ENCODE measurements at regions not wholly inside any gene's neighbourhood (a gene's known extent, or its start where the extent isn't known, plus 50 kb on each side); places are given as distances from the start of the nearest gene placed in this dataset.

DNA sequence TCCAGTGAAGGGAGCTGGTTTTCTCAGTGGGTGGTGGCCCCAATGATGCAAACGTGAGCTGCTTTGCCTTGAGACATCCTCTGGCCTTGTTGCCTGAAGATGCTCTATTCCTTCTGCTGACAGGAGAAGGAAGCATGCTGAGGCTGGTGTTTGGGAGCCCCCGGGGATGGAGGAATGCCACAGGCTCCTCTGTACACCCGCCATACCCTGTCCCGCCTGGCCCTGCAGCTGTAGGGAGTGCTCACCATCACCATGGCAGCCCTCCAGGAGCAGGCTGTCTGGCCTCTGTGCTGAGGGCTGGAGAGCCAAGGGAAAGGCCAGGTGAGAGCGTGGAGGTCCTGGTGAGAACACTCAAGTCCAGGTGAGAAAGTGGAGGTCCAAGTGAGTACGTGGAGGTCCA is 134.4 kb downstream of the MRPL36 start:
- FAIRE-seq (no peak), ATAC-seq (no peak), DNase-seq (peak in 1 of 6 donors; percentile 43)
- H3K4me3 ChIP-seq: no peak overlapping the region
- 53 to 65% methylated on average over 6 of the region's 6 CpGs for WGBS, 2 donors
- H3K36me3 ChIP-seq: no peaks in the 10 kb centered on the region
- no peak overlapping the region for H3K27ac ChIP-seq
- TF ChIP-seq, protein P1, sequence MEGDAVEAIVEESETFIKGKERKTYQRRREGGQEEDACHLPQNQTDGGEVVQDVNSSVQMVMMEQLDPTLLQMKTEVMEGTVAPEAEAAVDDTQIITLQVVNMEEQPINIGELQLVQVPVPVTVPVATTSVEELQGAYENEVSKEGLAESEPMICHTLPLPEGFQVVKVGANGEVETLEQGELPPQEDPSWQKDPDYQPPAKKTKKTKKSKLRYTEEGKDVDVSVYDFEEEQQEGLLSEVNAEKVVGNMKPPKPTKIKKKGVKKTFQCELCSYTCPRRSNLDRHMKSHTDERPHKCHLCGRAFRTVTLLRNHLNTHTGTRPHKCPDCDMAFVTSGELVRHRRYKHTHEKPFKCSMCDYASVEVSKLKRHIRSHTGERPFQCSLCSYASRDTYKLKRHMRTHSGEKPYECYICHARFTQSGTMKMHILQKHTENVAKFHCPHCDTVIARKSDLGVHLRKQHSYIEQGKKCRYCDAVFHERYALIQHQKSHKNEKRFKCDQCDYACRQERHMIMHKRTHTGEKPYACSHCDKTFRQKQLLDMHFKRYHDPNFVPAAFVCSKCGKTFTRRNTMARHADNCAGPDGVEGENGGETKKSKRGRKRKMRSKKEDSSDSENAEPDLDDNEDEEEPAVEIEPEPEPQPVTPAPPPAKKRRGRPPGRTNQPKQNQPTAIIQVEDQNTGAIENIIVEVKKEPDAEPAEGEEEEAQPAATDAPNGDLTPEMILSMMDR (IDR thresholded peaks at IDR 0.05): no peak
- intact Hi-C loops (cut with DNase I): loop anchor here in 1 of 3 donors (10.0 kb wide), 1 partner anchor 380 kb away; no protein-coding TSS in a partner anchor
- H3K9me3 ChIP-seq: no peaks in the 10 kb centered on the region
- peaks cover 0 to 6% (median 3%) of the 10 kb centered on the region in 3 donors for H3K4me1 ChIP-seq
- peaks cover 0 to 3% (median 0%) of the 10 kb centered on the region in 4 donors for H3K27me3 ChIP-seq

DNA sequence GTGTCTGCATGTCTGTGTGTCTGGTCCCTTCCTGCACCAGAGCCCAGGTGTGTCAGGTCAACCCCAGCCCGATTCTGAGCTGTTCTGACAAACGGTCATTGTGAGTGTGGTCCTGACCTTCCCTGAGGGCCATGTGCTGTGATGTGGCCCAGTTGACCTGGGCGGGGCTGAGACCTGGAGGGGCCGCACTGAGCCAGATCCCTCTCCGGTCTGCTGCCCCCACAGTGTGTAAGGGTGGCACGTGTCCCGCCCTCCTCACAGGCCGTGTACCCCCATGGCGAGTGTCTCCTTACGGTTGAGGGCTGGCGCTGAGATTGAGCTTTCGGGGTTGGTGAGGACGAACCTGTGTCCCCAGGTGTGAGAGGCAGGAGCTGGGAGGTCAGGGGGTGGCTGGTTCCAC is 136.5 kb downstream of the MRPL36 start:
- intact Hi-C loops (cut with DNase I): loop anchor here in 1 of 3 donors (10.0 kb wide), 1 partner anchor 382 kb away; no protein-coding TSS in a partner anchor
- Histone ChIP-seq H3K27ac (no peak overlapping the region), H3K9me3 (no peaks in the 10 kb centered on the region), H3K36me3 (no peaks in the 10 kb centered on the region), H3K4me1 (peaks cover 0 to 6% (median 3%) of the 10 kb centered on the region in 3 donors), H3K27me3 (peaks cover 0 to 3% (median 0%) of the 10 kb centered on the region in 4 donors), H3K4me3 (no peak overlapping the region)
- TF ChIP-seq, protein P1 (IDR thresholded peaks at IDR 0.05): no peak
- 62 to 77% methylated on average over 13 of the region's 13 CpGs for WGBS, 2 donors
- ATAC-seq (no peak), FAIRE-seq (no peak), DNase-seq (peak in 3 of 6 donors; percentile 9 to 55 (median 30))

DNA sequence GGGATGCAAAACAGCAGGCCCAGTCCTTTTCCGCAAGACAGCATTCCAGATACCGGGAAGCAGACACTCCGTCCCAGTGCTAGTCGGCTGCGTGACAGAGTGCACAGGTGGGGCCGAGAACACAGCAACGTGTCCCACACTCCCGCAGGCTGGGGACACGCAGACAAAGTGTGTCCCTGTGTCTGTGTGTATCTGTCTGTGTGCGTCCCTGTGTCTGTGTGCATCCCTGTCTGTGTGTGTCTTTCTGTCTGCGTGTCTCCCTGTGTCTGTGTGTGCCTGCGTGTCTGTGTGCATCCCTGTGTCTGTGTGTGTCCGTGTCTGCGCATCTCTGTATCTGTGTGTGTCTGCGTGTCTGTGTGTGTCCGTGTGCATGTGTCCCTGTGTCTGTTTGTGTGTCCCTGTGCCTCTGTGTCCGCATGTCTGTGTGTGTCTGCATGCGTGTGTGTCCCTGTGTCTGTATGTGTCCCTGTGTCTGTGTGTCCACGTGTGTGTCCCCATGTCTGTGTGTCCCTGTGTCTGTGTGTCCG is 137.0 kb downstream of the MRPL36 start:
- no peak overlapping the region for H3K4me3 ChIP-seq
- intact Hi-C loops (cut with DNase I): loop anchor here in 1 of 3 donors (10.0 kb wide), 1 partner anchor 382 kb away; no protein-coding TSS in a partner anchor
- H3K9me3 ChIP-seq: no peaks in the 10 kb centered on the region
- no peaks in the 10 kb centered on the region for H3K36me3 ChIP-seq
- no peak overlapping the region for H3K27ac ChIP-seq
- peaks cover 0 to 3% (median 0%) of the 10 kb centered on the region in 4 donors for H3K27me3 ChIP-seq
- DNase-seq (peak in 1 of 6 donors; percentile 4), ATAC-seq (no peak), FAIRE-seq (no peak)
- H3K4me1 ChIP-seq: peaks cover 0 to 6% (median 3%) of the 10 kb centered on the region in 3 donors
- TF ChIP-seq, protein P1 (IDR thresholded peaks at IDR 0.05): no peak
- WGBS, 2 donors: 65 to 74% methylated on average over 20 of the region's 20 CpGs

GRCh38 chr5:1661831-1662558 is 137.6 kb downstream of the MRPL36 start:
- H3K4me1 ChIP-seq: peaks cover 0 to 6% (median 3%) of the 10 kb centered on the region in 3 donors
- H3K4me3 ChIP-seq: no peak overlapping the region
- H3K27ac ChIP-seq: no peak overlapping the region
- H3K36me3 ChIP-seq: no peaks in the 10 kb centered on the region
- H3K27me3 ChIP-seq: peaks cover 0 to 3% (median 0%) of the 10 kb centered on the region in 4 donors
- WGBS, 2 donors: 59 to 63% methylated on average over 23 of the region's 23 CpGs
- FAIRE-seq (no peak), DNase-seq (peak in 1 of 6 donors; percentile 45), ATAC-seq (no peak)
- intact Hi-C loops (cut with DNase I): loop anchor here in 1 of 3 donors (10.0 kb wide), 1 partner anchor 383 kb away; no protein-coding TSS in a partner anchor
- TF ChIP-seq, protein P1 (IDR thresholded peaks at IDR 0.05): no peak
- H3K9me3 ChIP-seq: no peaks in the 10 kb centered on the region
